Colonic mucosa (tissue), 4 donors: ENCODE measurements at regions not wholly inside any gene's neighbourhood (a gene's known extent, or its start where the extent isn't known, plus 50 kb on each side); places are given as distances from the start of the nearest gene placed in this dataset.

Source experiments
- DNase-seq: peaks from one replicate; pipeline ENCODE4 v3.0.0-alpha.2; 2020
- H3K27ac ChIP-seq: fragments of 200-600 bp; one replicate; pipeline ENCODE4 v1.8.0; 2021
- H3K27me3 ChIP-seq: fragments of 200-600 bp; one replicate; pipeline ENCODE4 v1.8.0; 2021
- H3K36me3 ChIP-seq: fragments of 200-600 bp; one replicate; pipeline ENCODE4 v1.8.0; 2021
- H3K4me1 ChIP-seq: fragments of 200-600 bp; one replicate; pipeline ENCODE4 v1.8.0; 2021; ENCODE audit warnings: mild to moderate bottlenecking
- H3K4me3 ChIP-seq: fragments of 200-600 bp; one replicate; pipeline ENCODE4 v1.8.0; 2021
- H3K9ac ChIP-seq, 2 donors: one replicate each; pipeline ENCODE4 v1.7.0; 2013; ENCODE audit warnings: control low read depth in 2 of 2, low read depth in 2 of 2, low read length in 2 of 2
- H3K9me3 ChIP-seq: fragments of 200-600 bp; one replicate; pipeline ENCODE4 v1.8.0; 2021
- CTCF ChIP-seq: fragments of 200-600 bp; IDR thresholded peaks from one replicate; pipeline ENCODE4 v1.8.0; 2022; ENCODE audit warnings: antibody characterized with exemption, mild to moderate bottlenecking
- intact Hi-C: fragments of 100-400 bp; cut with DNase I; formaldehyde crosslinking; loops from one replicate; pipeline ENCODE4 v1.14.1; 2022
- donor health status: healthy.
- donor health status: DM: no; HTN: no; CAD: no.
- donor health status: DM: no; HTN: no; CAD: no.

DNA sequence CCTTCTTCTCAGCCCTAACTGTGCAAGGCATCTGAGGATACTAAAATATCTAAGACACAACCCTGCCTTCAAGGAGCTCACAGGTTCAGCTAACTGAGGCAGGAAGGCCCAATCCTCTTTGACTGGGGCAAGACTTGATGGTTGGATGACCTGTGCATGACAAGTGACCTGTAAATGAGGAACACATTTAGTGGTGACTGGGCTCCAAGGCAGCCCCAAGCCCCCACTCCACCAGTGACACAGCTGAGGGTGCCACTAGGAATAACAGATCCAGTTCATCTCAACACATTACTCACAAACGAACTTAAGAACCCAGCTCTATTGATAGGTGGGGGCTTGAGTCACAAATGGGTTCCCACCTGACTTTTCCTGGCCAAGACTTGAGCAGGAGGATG is 244.7 kb upstream of the IRF2BP2 start:
- no peaks in the 10 kb centered on the region for H3K9me3 ChIP-seq
- no peak overlapping the region for H3K9ac ChIP-seq
- no peak for DNase-seq
- no peaks in the 10 kb centered on the region for H3K36me3 ChIP-seq
- no peak overlapping the region for H3K4me3 ChIP-seq
- H3K27me3 ChIP-seq, result no peaks in the 10 kb centered on the region
- no peak for TF ChIP-seq CTCF
- peaks cover 5% of the 10 kb centered on the region for H3K4me1 ChIP-seq
- no peak overlapping the region for H3K27ac ChIP-seq
- intact Hi-C loops, result no loop called here

DNA sequence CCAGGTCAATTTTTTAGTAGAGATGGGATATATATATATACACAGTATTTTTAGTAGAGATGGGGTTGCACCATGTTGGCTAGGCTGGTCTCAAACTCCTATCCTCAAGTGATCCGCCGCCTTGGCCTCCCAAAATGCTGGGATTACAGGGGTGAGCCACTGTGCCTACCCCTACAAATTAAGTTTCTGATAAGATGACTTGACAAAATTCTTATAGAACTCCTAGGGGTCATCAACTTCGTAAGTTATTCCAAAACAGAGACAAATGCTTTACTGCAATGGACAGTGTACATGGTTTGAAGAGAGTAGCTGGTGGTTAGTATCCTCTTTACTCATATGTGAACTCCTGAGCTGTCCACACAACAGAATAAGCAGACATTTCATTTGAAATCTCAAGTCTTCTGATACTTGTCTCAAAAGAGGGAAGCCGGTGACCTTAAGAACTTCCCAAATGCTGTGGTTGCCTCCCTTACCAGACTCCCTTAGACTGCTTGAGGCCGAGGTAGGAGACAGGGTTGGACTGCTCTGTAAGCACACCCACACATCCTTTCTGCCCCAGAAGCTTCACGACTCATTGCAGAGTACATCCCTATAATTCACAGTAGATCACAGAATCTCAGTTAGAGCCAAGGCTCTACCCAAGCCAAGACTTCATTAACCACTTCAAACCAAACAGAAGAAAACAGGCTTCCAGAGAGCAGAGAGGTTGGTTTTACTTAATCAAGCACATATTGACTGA is 244.1 kb upstream of the IRF2BP2 start:
- DNase-seq, result no peak
- TF ChIP-seq CTCF, result no peak
- Histone ChIP-seq H3K9me3 (no peaks in the 10 kb centered on the region), H3K4me3 (no peak overlapping the region), H3K9ac (no peak overlapping the region), H3K36me3 (no peaks in the 10 kb centered on the region), H3K27ac (no peak overlapping the region), H3K27me3 (no peaks in the 10 kb centered on the region), H3K4me1 (peaks cover 5% of the 10 kb centered on the region)
- intact Hi-C loops, result no loop called here

DNA sequence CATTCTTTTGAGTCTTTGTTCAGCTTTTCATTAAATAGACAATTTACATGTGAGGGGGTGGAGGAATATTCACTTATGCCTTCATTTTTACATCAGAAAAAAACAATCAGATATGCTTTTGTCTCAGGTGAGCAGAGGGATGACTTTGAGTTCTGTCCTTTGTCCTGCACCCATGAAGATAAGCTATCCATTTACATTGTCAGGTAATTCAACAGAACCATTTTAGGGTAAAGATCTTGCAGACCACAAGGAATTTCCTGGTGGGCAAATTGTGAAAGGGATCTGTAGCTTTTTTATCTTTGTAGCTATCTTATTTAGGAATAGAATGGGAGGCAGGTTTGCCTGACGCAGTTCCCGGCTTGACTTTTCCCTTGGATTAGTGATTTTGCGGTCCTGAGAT is 242.7 kb upstream of the IRF2BP2 start:
- no peak overlapping the region for H3K4me3 ChIP-seq
- H3K9me3 ChIP-seq, result no peaks in the 10 kb centered on the region
- H3K27me3 ChIP-seq, result no peaks in the 10 kb centered on the region
- no peak overlapping the region for H3K27ac ChIP-seq
- H3K36me3 ChIP-seq, result no peaks in the 10 kb centered on the region
- TF ChIP-seq CTCF, result no peak
- intact Hi-C loops, result no loop called here
- no peak overlapping the region for H3K9ac ChIP-seq
- DNase-seq, result no peak
- peaks cover 5% of the 10 kb centered on the region for H3K4me1 ChIP-seq

- no peak for TF ChIP-seq CTCF
- H3K36me3 ChIP-seq, result no peaks in the 10 kb centered on the region
- H3K4me1 ChIP-seq, result peaks cover 5% of the 10 kb centered on the region
- H3K4me3 ChIP-seq, result no peak overlapping the region
- H3K27me3 ChIP-seq, result no peaks in the 10 kb centered on the region
- peak overlapping the region; percentile 20 for H3K27ac ChIP-seq
- peak overlapping the region in 1 of 2 donors; percentile 29 for H3K9ac ChIP-seq
- no peaks in the 10 kb centered on the region for H3K9me3 ChIP-seq
- intact Hi-C loops, result no loop called here
- no peak for DNase-seq
Observed at GRCh38 chr1:234851450-234852438, 241.8 kb upstream of the IRF2BP2 start.

DNA sequence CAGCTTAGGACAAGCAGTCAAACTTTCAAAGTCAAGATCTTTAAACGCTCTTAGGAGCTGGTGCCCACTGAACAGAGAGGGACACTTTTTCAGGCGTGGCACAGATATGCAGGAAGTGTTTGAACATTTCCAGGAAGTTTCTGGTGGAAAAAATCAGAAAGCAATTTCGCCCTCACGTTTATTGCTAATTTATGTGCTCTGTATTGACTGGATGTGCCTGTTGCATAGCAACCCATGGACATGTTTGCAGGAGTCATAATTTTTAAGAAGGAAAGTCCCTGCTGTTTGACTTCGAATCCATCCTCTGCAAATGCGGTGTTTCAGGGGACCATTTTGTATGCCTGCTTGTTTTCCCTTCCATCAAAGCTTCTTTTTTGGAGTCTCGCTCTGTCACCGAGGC is 239.9 kb upstream of the IRF2BP2 start:
- Histone ChIP-seq H3K36me3 (no peaks in the 10 kb centered on the region), H3K9me3 (no peaks in the 10 kb centered on the region), H3K27ac (peak overlapping the region; percentile 10), H3K9ac (peak overlapping the region in 1 of 2 donors; percentile 3), H3K4me3 (no peak overlapping the region), H3K4me1 (peaks cover 5% of the 10 kb centered on the region), H3K27me3 (no peaks in the 10 kb centered on the region)
- TF ChIP-seq CTCF, result no peak
- peak; percentile 56 for DNase-seq
- intact Hi-C loops, result no loop called here
